Esophagus squamous epithelium (tissue), 4 donors: ENCODE measurements at regions not wholly inside any gene's neighbourhood (a gene's known extent, or its start where the extent isn't known, plus 50 kb on each side); places are given as distances from the start of the nearest gene placed in this dataset.

ENCODE experiments used
- POLR2A ChIP-seq, 4 donors: fragments of 450-650 bp; IDR thresholded peaks; one replicate each; pipeline ENCODE4 v1.6.1; 2017; ENCODE audit warnings: antibody characterized with exemption in 4 of 4, mild to moderate bottlenecking in 4 of 4, moderate library complexity in 3 of 4
- TF ChIP-seq, protein P1 (sequence below), 6 experiments: fragments of 450-650 bp in 4 of 6; fragments of 200-600 bp in 2 of 6; sonication (generic) in 2 of 6; IDR thresholded peaks; one replicate each; pipeline ENCODE4 v1.5.1; 2016 to 2019; ENCODE audit warnings: antibody characterized with exemption in 6 of 6, mild to moderate bottlenecking in 4 of 6, moderate library complexity in 4 of 6

GRCh38 chr12:77510985-77511384, 319.7 kb upstream of the NAV3 start:
- TF ChIP-seq POLR2A (IDR thresholded peaks at IDR 0.05) = no peak
- TF ChIP-seq, protein P1, sequence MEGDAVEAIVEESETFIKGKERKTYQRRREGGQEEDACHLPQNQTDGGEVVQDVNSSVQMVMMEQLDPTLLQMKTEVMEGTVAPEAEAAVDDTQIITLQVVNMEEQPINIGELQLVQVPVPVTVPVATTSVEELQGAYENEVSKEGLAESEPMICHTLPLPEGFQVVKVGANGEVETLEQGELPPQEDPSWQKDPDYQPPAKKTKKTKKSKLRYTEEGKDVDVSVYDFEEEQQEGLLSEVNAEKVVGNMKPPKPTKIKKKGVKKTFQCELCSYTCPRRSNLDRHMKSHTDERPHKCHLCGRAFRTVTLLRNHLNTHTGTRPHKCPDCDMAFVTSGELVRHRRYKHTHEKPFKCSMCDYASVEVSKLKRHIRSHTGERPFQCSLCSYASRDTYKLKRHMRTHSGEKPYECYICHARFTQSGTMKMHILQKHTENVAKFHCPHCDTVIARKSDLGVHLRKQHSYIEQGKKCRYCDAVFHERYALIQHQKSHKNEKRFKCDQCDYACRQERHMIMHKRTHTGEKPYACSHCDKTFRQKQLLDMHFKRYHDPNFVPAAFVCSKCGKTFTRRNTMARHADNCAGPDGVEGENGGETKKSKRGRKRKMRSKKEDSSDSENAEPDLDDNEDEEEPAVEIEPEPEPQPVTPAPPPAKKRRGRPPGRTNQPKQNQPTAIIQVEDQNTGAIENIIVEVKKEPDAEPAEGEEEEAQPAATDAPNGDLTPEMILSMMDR (IDR thresholded peaks at IDR 0.05) = no peak
